Activated CD8-positive, alpha-beta memory T cell treated with anti-CD3 and anti-CD28 coated beads for 48 hours (primary cell): ENCODE measurements at regions not wholly inside any gene's neighbourhood (a gene's known extent, or its start where the extent isn't known, plus 50 kb on each side); places are given as distances from the start of the nearest gene placed in this dataset.
"Not testable (repeated sequence)": the region's sequence is repeated elsewhere in the genome, so short reads cannot be mapped to it uniquely, and the experiment has no call there.

ENCODE experiments used
- DNase-seq, 3 experiments: peaks; one replicate each; pipeline ENCODE4 v3.0.0-alpha.2; 2020; ENCODE audit warnings: low read depth in 2 of 3, low spot score in 2 of 3

DNA sequence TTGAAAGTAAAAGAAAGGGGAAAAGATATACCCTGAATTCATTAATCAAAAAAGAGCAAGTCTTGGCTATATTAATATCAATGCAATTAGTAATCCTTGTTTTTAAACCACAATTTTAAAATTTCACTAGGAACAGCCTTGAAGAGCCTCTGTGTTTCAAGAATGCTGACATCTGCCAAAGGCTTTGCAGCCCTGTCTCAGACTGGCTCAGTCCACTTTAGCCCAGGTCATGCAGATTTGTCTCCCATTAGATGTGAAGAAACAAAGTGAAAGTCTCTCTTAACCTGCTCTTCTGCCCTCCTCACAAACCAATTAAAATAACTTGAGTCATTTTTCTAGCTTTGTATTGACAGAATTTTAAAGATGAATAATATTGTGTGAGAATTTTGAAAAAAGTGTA, 102.7 kb upstream of the CARMIL1 start:
- no peak for DNase-seq

DNA sequence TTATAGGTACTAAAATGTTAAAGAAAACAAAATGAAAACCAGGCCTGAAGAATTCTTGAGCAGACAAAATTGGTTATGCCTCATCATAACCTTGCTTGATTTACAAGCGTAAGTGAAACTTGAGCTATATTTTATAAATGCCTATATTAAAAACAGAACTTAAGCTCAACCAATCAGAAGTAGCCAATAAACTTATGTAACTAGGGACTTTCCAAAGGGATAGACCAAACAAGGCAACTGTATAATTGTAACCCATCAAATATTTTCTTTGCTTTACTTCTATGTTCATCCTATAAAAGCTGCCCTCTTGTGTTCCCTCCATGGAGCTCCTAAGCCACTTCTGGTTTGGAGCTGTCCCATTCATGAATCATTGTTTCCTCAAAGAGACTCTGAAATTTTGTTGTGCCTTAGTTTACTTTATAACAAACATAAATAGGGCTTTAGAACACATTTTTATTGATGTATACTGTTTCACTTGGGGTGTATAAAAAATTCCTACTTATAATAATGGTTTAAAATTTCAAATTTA, 101.6 kb upstream of the CARMIL1 start:
- DNase-seq = no peak

DNA sequence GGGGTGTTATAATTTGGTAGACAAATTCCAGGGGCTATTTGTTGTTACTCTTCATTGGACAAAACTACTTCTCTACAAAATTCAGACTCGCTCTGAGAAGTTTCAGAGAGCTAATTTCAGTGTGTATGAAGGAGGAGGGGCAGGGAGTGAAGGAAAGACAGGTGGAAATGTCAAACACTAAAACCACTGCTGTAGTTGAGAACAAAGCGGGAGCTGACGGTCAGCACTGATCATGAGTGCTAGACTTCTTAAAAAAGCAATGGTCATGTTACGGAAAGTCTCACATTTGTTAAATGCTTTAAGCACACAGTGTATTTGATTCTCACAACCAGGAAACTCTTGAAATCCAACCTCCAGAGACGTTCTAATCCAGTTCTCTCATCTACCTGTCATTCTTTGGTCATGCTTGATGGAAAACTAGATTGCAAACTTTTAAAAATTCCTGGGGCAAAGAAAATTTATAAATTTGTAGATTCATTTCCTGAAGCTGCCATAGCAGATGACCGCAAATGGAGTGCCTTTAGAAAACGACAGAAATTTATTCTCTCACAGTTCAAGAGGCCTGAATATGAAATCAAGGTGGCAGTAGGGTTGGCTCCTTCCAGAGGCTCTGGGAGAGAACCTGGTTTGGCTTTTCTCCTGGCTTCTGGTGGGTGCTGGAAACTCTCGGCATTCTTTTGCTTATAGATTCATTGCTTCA, 100.7 kb upstream of the CARMIL1 start:
- DNase-seq = no peak

DNA sequence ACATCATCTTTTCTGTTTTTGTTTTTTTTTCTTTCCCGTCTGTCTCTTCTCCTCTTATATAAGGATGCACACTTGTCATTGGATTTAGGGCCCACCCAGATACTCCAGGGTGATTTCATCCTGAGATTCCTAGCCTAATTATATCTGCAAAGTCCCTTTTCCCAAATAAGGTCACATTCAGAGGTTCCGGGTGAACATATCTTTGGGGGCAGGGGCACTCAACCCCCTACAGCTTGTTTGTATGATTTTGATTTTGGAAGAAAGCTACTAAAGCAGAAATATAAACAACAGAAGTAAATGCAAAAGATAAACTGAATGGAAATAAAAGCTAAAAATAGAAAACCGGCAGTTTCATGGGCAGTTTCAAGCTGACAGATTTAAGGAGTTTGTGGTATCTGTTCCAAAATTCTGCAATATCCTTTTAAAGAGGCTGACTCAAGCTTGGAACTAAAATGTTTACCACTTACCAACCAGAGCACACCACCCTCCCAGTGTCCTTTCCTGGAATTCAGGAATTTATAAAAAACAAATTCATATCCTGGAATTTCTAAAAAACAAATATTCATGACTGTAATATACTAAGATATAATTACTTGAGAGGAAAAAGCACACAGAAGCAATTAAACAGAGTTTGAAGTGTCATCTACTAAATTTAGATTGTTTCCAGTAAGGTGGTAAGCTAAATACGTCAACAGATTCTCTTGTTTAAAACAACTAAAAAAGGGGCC, 100.0 kb upstream of the CARMIL1 start:
- DNase-seq = no peak

DNA sequence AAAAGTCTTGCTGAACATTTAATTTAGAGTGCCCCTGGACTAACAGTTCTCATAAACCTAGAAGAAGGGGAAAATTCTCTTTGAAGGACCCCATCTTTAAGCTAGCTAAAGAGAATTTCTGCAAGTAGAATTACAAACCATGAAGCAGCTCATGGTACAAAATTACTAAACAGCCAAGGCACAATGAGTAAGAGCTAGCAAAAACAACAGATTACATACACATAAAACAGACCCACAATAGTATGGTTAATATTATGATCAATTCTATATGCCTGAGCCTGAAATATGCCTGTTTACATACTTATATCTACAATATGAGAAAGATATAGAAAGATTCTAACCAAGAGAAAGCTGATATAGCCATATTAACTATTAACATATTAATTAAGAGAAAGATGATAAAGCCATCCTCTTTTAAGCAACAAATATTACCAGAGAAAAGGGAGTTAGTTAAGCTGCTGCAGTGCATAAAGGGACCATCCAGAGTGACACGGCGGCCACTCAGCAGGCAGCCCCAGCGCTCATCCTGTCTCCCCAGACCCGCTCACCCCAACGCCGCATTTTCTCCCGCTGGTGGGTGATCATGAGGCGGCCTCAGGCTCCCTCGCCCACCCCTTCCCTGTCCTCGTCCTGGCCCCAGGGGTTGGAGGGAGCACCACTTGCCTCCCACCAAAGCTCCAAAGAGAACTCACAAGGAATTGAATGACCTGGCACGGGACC, 98.4 kb upstream of the CARMIL1 start:
- DNase-seq = no peak

DNA sequence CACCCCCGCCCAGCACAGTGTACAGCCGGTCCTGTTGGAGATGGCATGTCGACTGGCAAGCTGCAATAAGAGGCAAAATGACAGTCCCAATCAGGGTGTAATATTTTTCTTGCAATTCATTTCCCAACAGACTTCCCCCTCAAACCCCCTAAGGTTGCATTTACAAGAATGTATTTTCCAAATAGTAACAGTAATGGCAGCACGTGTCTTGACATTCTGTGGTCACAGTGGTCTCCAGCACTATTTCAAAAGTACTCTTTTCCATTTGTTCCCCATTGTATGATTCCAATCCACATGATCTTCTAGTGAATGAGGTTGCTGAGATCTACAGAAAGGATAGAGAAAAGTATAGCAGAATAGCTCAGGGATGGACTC, 97.8 kb upstream of the CARMIL1 start:
- DNase-seq = no peak

DNA sequence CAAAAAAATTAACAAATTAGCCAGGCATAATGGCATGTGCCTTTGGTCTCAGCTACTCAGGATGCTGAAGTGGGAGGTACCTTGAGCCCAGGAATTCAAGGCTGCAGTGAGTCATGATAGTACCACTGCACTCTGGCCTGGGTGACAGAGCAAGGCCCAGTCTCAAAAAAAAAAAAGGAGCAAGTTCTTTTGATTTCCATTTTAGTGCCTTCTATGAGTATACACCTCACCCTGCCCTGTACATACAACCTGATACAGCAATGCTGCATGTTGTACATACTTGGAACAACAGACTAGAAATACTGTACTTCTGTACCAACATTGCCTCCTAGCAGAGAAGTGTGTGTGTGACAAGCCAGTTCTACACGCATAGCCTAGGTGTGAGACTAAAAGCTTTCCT, 97.3 kb upstream of the CARMIL1 start:
- DNase-seq = no peak

DNA sequence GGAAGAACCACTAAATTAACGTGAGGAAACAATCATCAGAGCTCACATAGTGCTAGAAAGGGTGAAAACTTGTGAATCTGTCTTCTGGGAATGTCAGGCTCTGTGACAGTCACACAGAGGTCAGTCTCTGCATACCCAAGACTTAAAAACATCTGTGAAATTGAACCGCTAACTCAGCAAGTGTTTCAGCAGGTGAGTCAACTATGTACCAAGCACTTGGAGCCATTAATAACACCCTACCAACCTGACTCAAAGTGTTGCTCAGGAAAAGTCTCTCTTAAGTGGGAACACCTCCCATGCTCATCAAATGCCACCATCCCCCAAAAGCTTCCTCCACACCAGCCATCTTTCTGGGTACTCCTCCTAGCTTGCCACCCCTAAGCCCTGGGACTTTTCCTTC, 92.3 kb upstream of the CARMIL1 start:
- DNase-seq = no peak

DNA sequence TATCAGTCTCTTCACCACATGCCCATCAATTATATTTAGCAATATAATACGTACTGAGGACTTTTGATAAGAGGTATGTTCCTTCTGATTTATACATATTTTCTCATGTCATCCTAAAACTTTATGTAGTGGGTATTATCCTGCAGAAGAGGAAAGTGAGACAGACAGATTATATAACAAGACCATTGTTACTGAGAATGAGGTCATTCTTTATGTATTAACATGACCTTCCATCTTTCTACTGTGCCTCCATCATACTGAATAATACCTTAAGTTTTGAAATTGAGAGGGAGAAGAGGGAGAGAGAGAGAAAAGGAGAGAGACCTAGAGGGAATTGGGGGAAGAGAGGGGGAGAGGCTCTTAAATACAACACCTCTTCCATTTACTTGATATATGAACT, 90.9 kb upstream of the CARMIL1 start:
- no peak for DNase-seq

DNA sequence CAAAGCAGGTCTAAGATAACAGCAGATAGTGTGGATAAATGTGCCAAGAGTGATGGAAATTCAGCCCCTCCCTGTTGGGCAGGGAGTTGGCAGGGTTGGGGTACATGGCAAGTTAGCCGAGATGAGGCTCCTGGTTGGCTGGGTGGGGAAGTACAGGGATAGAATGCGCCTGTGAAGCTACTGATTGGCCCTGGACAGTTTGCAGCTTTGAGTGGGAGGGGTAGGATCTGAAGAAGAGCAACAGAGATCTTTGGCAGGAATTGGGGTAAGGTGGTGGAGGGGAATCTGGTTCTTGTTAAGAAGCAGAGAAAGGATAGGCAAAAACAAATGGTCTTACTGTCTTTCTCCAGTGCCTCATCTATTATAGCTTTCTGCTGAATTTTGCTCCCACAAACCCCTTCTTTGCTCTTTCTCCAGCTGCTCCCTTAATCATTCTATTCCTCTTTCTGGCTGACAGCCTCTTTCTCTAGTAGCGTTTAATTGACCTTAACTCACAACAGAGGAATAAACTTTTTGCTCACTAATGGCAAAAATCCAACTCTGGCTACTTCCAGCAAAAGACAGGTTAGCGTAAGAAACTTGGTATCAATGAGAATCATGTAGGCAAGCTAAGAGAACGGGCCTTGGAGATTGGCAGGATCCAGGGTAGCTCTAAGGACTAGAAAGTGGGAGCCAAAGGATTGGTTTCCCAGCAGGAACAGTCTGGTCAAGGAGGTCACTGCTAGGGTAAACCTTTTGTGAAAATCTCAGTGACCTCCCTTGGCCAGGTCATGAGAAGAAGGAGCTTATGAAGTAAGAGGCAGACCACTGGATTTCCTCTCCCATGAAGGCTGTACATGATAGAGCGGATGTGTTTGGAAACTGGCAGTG, 86.3 kb upstream of the CARMIL1 start:
- DNase-seq = no peak

DNA sequence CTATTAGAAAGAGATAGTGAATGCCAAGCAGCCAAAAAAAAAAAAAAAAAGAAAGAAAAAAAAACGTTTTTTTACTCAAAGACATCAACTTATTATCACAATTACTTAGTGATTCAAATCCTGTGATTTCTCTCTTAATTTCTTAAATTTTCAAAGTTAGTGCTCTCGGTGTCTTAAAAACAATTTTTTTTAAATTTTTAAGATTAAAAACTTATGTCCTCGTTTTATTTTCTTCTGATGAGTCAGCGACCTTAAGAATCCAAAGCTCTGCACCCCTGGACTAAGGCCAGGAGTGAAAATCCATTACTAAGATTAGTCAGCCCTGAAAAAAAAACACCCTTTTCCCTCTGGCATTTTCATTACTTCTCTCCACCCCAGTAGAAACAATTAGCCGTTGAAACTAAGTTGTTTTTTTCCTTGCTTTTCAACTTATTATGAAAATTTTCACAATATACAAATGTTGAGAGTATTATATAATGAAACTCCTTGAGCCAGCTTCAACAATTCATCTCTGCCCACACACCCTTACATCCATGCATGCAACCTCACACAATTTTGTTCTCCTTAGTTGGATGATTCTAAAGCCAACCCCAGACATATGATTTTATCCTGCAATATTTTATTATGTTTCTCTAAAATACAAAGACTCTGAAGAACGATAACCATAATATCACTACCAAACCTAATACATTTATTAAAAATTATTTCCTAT, 85.6 kb upstream of the CARMIL1 start:
- no peak for DNase-seq

DNA sequence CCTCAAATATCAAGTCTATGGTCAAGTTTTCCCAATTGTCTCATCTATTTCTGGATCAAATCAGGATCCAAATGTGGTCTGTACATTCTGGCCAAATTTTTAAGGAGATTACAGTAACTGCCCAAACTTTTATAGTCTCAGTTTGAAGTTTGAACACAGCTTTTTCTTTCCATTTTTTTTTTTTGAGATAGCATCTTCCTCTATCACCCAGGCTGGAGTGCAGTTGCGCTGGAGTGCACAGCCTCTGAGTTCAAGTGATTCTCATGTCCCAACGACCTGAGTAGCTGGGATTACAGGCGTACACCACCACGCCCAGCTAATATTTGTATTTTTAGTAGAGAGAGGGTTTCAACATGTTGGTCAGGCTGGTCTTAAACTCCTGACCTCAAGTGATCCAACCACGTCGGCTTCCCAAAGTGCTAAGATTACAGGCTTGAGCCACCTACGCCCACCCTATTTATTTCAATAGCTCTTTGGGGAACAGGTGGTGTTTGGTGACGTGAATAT, 84.9 kb upstream of the CARMIL1 start:
- no peak for DNase-seq

DNA sequence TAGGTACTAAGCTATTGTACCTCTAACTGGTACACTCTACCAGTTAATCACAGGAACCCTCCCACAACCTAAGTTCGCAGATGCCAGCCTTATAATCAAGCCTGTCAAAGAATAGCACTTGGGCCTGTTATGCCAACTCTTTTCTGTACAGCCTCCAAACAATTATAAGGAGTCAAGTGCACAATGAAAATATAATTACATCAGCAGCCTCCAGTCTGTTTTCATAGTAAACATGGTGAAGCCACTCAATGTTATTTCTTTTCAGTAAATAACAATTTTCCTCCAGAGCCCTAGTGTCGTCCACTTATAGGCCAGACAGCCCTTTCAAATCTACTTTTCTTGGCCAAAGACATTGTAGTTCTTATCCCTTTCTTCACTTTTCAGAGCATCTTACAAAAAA, 82.7 kb upstream of the CARMIL1 start:
- no peak for DNase-seq

DNA sequence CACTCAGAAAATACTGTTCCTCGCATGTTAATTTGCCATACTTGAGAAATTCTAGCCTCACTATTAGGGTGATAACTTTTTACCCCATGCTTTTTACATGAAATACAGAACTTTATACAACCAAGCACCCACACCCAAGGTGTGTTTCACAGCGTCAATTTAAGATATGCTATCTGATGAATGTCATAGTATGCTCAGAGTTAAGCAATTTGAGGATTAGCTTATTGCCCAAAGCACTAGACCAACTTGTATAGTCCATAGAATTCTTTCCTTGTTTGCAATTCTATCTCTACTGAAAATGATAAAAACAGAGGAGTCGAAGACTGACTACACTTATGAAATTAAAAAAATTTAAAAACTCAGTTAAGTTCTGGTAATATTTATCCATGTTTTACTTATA, 82.1 kb upstream of the CARMIL1 start:
- DNase-seq = no peak

DNA sequence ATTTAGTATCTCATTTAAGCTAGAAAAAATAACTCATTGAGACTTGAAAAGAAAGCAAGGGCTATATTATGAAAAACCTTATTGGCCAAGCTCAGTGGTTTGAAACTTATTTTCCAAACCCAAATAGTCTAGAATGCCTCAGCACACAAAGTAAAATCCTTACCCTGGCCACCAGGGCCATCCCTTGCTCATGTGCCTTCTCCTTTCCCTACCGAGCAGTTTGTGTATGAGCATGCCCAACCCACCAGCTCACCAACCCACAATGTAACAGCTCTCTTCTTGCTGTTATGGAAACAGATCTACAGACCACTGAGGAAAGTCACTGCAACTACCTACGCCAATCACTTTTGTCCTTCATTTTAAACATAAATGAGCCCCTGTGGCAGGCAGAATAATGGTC, 79.6 kb upstream of the CARMIL1 start:
- no peak for DNase-seq

DNA sequence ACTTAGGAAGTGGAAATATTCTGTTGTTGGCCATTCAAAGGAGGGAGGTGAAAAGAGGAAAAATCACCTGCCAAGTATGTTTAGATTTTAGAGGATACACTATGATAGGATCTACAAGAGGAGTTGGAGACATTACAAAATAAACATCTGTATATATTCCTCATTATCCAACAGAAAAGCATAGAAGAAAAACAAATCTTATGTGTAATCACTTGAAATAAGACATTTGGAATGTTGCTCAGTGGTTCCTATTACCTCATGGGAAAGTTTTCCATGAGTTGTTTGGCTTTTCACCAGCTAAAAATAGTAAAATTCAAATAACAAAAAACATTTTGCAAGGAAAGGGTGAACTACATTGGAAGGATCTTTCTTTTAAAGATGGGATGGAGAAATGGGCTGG, 76.7 kb upstream of the CARMIL1 start:
- DNase-seq = no peak

DNA sequence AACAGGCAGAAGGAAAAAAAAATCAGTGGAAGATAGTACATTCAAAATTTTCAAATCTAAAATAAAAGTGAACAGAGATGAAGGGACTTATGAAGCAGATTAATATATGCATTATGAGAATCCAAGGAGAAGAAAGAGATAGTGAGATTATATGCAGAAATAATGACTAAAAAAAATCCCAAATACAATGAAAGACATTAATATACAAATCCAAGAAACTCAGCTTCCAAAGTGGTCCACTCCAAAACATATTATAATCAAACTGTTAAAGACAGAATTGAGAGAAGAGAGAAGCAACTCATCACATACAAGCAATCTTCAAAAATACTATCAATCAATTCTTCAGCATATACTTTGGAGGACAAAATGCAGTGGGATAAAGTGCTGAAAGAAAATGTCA, 73.5 kb upstream of the CARMIL1 start:
- DNase-seq = no peak

DNA sequence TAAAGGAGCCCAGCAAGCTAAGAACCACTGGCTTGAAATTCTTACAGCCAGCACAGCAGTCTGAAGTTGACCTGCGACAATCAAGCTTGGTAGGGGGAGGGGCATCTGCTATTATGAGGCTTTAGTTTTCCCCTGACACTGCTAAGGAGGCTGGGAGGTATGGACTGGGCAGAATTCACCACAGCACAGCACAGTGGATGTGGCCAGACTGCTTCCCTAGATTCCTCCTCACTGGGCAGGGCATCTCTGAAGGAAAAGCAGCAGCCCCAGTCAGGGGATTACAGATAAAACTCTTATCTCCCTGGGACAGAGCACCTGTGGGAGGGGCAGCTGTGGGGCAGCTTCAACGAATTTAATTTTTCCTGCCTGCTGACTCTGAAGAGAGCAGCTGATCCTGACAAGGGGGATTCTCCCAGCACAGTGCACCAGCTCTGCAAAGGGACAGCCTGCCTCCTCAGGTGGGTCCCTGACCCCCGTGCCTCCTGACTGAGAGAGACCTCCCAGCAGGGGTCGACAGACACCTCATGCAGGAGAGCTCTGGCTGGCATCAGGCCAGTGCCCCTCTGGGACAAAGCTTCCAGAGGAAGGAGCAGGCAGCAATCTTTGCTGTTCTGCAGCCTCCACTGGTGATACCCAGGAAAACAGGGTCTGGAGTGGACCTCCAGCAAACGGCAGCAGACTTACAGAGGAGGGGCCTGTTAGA, 71.6 kb upstream of the CARMIL1 start:
- DNase-seq = not testable (repeated sequence)

DNA sequence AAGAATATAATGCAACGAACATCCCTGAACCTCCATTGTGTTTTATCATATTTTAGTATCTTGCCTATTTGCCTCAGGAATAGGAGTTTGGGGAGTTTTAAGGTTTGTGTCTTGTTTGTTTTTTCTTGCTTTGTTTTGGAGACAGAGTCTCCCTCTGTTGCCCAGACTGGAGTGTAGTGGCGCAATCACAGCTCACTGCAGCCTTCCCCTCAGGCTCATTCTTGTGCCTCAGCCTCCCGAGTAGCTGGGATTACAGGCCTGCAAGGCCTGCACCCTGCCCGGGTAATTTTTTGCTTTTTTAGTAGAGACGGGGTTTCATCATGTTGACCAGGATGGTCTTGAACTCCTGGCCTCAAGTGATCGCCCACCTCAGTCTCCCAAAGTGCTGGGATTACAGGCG, 63.3 kb upstream of the CARMIL1 start:
- DNase-seq = no peak

DNA sequence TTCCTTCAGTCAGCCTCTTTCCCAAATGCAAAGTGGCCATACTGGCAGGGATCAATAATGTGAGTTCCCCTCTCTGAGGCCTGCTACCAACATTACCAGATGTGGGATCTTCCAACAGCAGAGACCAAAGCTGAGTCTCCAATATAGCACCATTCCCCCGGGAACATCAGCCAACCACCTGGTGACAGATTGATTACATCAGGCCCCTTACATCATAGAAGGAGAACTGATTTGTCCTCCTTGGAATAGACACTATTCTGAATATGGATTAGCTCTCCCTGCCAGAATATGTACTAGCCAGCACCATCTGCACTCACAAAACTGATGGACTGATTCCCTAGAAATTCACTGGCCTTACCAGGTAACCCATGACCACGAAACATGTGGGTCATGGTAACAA, 61.9 kb upstream of the CARMIL1 start:
- no peak for DNase-seq
